ENCODE measurements at regions not wholly inside any gene's neighbourhood (a gene's known extent, or its start where the extent isn't known, plus 50 kb on each side); places are given as distances from the start of the nearest gene placed in this dataset.

GRCh38 chrX:22430701-22431100 lies 158.0 kb downstream of the CBLL2 start:
- no peaks in the 10 kb centered on the region for H3K27me3 ChIP-seq (replicated peaks)
- no peak for TF ChIP-seq CTCF (IDR thresholded peaks at IDR 0.05; ENCODE audit: low read depth, low read length, missing control alignments)
- no peak overlapping the region for H3K27ac ChIP-seq
- H3K4me3 ChIP-seq (ENCODE audit: low read depth, low read length): no peak overlapping the region
- in situ Hi-C loops (cut with HindIII; ENCODE audit: low pct_ligation_motif_present, low sequenced_read_pairs): no loop called here
- peak; percentile 6 for DNase-seq
- no peaks in the 10 kb centered on the region for H3K36me3 ChIP-seq (replicated peaks)

GRCh38 chrX:22433292-22434070 lies 160.8 kb downstream of the CBLL2 start:
- DNase-seq: peak; percentile 5
- H3K27me3 ChIP-seq (replicated peaks): no peaks in the 10 kb centered on the region
- no peaks in the 10 kb centered on the region for H3K36me3 ChIP-seq (replicated peaks)
- in situ Hi-C loops (cut with HindIII; ENCODE audit: low pct_ligation_motif_present, low sequenced_read_pairs): no loop called here
- TF ChIP-seq CTCF (IDR thresholded peaks at IDR 0.05; ENCODE audit: low read depth, low read length, missing control alignments): no peak
- H3K4me3 ChIP-seq (ENCODE audit: low read depth, low read length): no peak overlapping the region
- no peak overlapping the region for H3K27ac ChIP-seq

GRCh38 chrX:22445880-22446279 lies 173.2 kb downstream of the CBLL2 start:
- H3K27ac ChIP-seq: no peak overlapping the region
- no peaks in the 10 kb centered on the region for H3K36me3 ChIP-seq (replicated peaks)
- DNase-seq: no peak
- in situ Hi-C loops (cut with HindIII; ENCODE audit: low pct_ligation_motif_present, low sequenced_read_pairs): no loop called here
- H3K27me3 ChIP-seq (replicated peaks): no peaks in the 10 kb centered on the region
- no peak overlapping the region for H3K4me3 ChIP-seq (ENCODE audit: low read depth, low read length)
- no peak for TF ChIP-seq CTCF (IDR thresholded peaks at IDR 0.05; ENCODE audit: low read depth, low read length, missing control alignments)

GRCh38 chrX:22462959-22463358 lies 190.2 kb downstream of the CBLL2 start:
- H3K36me3 ChIP-seq (replicated peaks): no peaks in the 10 kb centered on the region
- H3K27me3 ChIP-seq (replicated peaks): no peaks in the 10 kb centered on the region
- H3K4me3 ChIP-seq (ENCODE audit: low read depth, low read length): no peak overlapping the region
- H3K27ac ChIP-seq: no peak overlapping the region
- no peak for DNase-seq
- in situ Hi-C loops (cut with HindIII; ENCODE audit: low pct_ligation_motif_present, low sequenced_read_pairs): no loop called here
- no peak for TF ChIP-seq CTCF (IDR thresholded peaks at IDR 0.05; ENCODE audit: low read depth, low read length, missing control alignments)

GRCh38 chrX:22467571-22467970 lies 194.9 kb downstream of the CBLL2 start:
- Histone ChIP-seq H3K27ac (no peak overlapping the region), H3K4me3 (ENCODE audit: low read depth, low read length) (no peak overlapping the region), H3K36me3 (replicated peaks) (no peaks in the 10 kb centered on the region), H3K27me3 (replicated peaks) (no peaks in the 10 kb centered on the region)
- DNase-seq: no peak
- TF ChIP-seq CTCF (IDR thresholded peaks at IDR 0.05; ENCODE audit: low read depth, low read length, missing control alignments): no peak
- in situ Hi-C loops (cut with HindIII; ENCODE audit: low pct_ligation_motif_present, low sequenced_read_pairs): no loop called here

- Histone ChIP-seq H3K27ac (no peak overlapping the region), H3K36me3 (replicated peaks) (no peaks in the 10 kb centered on the region), H3K27me3 (replicated peaks) (no peaks in the 10 kb centered on the region), H3K4me3 (ENCODE audit: low read depth, low read length) (no peak overlapping the region)
- in situ Hi-C loops (cut with HindIII; ENCODE audit: low pct_ligation_motif_present, low sequenced_read_pairs): no loop called here
- DNase-seq: no peak
- no peak for TF ChIP-seq CTCF (IDR thresholded peaks at IDR 0.05; ENCODE audit: low read depth, low read length, missing control alignments)
These were observed 208.7 kb downstream of the CBLL2 start for GRCh38 chrX:22481436-22481835.

Data from brain microvascular endothelial cell (primary cell).